Uterus (tissue), 3 donors: ENCODE measurements at regions not wholly inside any gene's neighbourhood (a gene's known extent, or its start where the extent isn't known, plus 50 kb on each side); places are given as distances from the start of the nearest gene placed in this dataset.
"Not testable (repeated sequence)": the region's sequence is repeated elsewhere in the genome, so short reads cannot be mapped to it uniquely, and the experiment has no call there.

Experiments
- DNase-seq, 2 donors: peaks; one replicate each; pipeline ENCODE4 v3.0.0-alpha.2; 2019 to 2020
- H3K27ac ChIP-seq, 2 donors: fragments of 200-600 bp; sonication (generic); 1 replicate in 1 of 2; 2 replicates in 1 of 2; pipeline ENCODE4 v1.5.1; 2016 to 2018
- H3K27me3 ChIP-seq, 2 donors: fragments of 200-600 bp; sonication (generic); one replicate each; pipeline ENCODE4 v1.5.1; 2018 to 2019; ENCODE audit warnings: control low read depth in 1 of 2
- H3K36me3 ChIP-seq, 2 donors: fragments of 200-600 bp; sonication (generic); one replicate each; pipeline ENCODE4 v1.5.1; 2019; ENCODE audit warnings: control low read depth in 1 of 2
- H3K4me1 ChIP-seq, 2 donors: fragments of 200-600 bp; sonication (generic); one replicate each; pipeline ENCODE4 v1.5.1; 2018 to 2019; ENCODE audit warnings: control low read depth in 1 of 2
- H3K4me3 ChIP-seq, 2 donors: fragments of 200-600 bp; sonication (generic); 1 replicate in 1 of 2; 2 replicates in 1 of 2; pipeline ENCODE4 v1.5.1; 2018 to 2019; ENCODE audit warnings: mild to moderate bottlenecking in 1 of 2
- H3K9me3 ChIP-seq, 2 donors: fragments of 200-600 bp; sonication (generic); one replicate each; pipeline ENCODE4 v1.5.1; 2019; ENCODE audit warnings: control low read depth in 1 of 2
- CTCF ChIP-seq, 4 experiments: fragments of 200-600 bp in 2 of 4; fragments of 450-650 bp in 2 of 4; sonication (generic) in 2 of 4; IDR thresholded peaks; one replicate each; pipeline ENCODE4 v1.5.1; 2016 to 2019; ENCODE audit warnings: antibody characterized with exemption in 4 of 4, mild to moderate bottlenecking in 2 of 4, moderate library complexity in 1 of 4
- POLR2A ChIP-seq, 2 donors: fragments of 450-650 bp; IDR thresholded peaks; one replicate each; pipeline ENCODE4 v1.6.1; 2016; ENCODE audit warnings: antibody characterized with exemption in 2 of 2, mild to moderate bottlenecking in 1 of 2, moderate library complexity in 1 of 2
- intact Hi-C: fragments of 100-400 bp; cut with DNase I; formaldehyde crosslinking; loops from one replicate; pipeline ENCODE4 v1.15.1; 2023; ENCODE audit warnings: low total_unique reads
- donor health status: DM: yes; HTN: yes; CAD: no.

DNA sequence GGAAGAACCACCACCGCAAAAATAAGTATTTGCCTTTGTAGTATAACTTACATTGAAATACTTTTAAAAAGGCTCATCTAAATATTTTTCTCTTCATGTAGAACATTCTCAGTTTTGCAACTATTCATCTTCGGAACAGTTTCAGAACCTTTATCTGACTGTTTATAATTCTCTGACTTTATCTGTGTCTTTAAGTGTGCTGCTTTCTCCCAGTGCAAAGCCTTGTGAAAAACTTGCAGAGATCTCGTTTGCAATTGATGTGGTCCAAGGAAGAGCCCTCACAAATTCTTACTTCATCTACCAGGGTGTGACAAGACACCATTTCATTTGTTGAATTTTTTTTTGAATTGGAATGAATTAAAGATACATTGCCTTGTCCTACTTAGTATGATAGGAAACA lies 186.4 kb downstream of the DKK1 start:
- Histone ChIP-seq H3K4me3 (no peak overlapping the region), H3K27me3 (no peaks in the 10 kb centered on the region), H3K27ac (no peak overlapping the region), H3K9me3 (no peaks in the 10 kb centered on the region), H3K4me1 (no peaks in the 10 kb centered on the region), H3K36me3 (no peaks in the 10 kb centered on the region)
- intact Hi-C loops = no loop called here
- TF ChIP-seq POLR2A (IDR thresholded peaks at IDR 0.05) = no peak
- TF ChIP-seq CTCF (IDR thresholded peaks at IDR 0.05) = no peak
- no peak for DNase-seq

GRCh38 chr10:52502237-52502636 lies 188.2 kb downstream of the DKK1 start:
- intact Hi-C loops = no loop called here
- TF ChIP-seq CTCF (IDR thresholded peaks at IDR 0.05) = no peak
- no peak for TF ChIP-seq POLR2A (IDR thresholded peaks at IDR 0.05)
- Histone ChIP-seq H3K36me3 (no peaks in the 10 kb centered on the region), H3K27ac (no peak overlapping the region), H3K4me1 (no peaks in the 10 kb centered on the region), H3K27me3 (no peaks in the 10 kb centered on the region), H3K9me3 (no peaks in the 10 kb centered on the region), H3K4me3 (no peak overlapping the region)
- no peak for DNase-seq

DNA sequence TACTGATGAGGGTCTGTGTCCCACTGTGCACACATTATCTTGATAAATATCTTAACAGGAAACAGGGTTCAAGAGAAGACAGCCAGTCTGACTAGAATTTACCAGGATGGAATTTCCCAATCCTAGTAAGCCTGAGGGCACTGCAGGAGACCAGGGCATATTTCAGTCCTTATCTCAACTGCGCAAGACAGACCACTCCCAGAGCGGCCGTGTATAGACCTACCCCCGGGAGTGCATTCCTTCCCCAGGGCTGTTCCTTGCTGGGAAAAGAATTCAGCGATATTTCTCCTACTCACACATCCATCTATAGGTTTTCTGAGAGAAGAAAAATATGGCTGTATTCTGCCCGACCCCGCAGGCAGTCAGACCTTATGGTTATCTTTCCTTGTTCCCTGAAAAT lies 191.3 kb downstream of the DKK1 start:
- DNase-seq, intact Hi-C loops, H3K4me1 ChIP-seq, H3K27ac ChIP-seq, H3K36me3 ChIP-seq, H3K27me3 ChIP-seq, H3K4me3 ChIP-seq, H3K9me3 ChIP-seq: not testable (repeated sequence)

- Histone ChIP-seq H3K9me3 (no peaks in the 10 kb centered on the region), H3K27ac (no peak overlapping the region), H3K4me3 (no peak overlapping the region), H3K36me3 (no peaks in the 10 kb centered on the region), H3K27me3 (no peaks in the 10 kb centered on the region), H3K4me1 (no peaks in the 10 kb centered on the region)
- intact Hi-C loops = no loop called here
- DNase-seq = no peak
- TF ChIP-seq POLR2A (IDR thresholded peaks at IDR 0.05) = no peak
- no peak for TF ChIP-seq CTCF (IDR thresholded peaks at IDR 0.05)
Measured at GRCh38 chr10:52514481-52514880, 200.4 kb downstream of the DKK1 start.

GRCh38 chr10:52517012-52517411 lies 202.9 kb downstream of the DKK1 start:
- H3K9me3 ChIP-seq = no peaks in the 10 kb centered on the region
- no peak overlapping the region for H3K27ac ChIP-seq
- H3K4me3 ChIP-seq = no peak overlapping the region
- H3K36me3 ChIP-seq = no peaks in the 10 kb centered on the region
- no peaks in the 10 kb centered on the region for H3K4me1 ChIP-seq
- DNase-seq = no peak
- TF ChIP-seq POLR2A (IDR thresholded peaks at IDR 0.05) = no peak
- TF ChIP-seq CTCF (IDR thresholded peaks at IDR 0.05) = no peak
- H3K27me3 ChIP-seq = no peaks in the 10 kb centered on the region
- intact Hi-C loops = no loop called here

GRCh38 chr10:52523696-52524095 lies 209.6 kb downstream of the DKK1 start:
- intact Hi-C loops = no loop called here
- H3K4me3 ChIP-seq = no peak overlapping the region
- no peak for DNase-seq
- H3K4me1 ChIP-seq = no peaks in the 10 kb centered on the region
- peaks cover 0 to 4% of the 10 kb centered on the region in 2 donors for H3K27me3 ChIP-seq
- no peak for TF ChIP-seq POLR2A (IDR thresholded peaks at IDR 0.05)
- no peak for TF ChIP-seq CTCF (IDR thresholded peaks at IDR 0.05)
- no peaks in the 10 kb centered on the region for H3K9me3 ChIP-seq
- no peak overlapping the region for H3K27ac ChIP-seq
- no peaks in the 10 kb centered on the region for H3K36me3 ChIP-seq
